Osteocyte (in vitro differentiated cells): ENCODE measurements at regions not wholly inside any gene's neighbourhood (a gene's known extent, or its start where the extent isn't known, plus 50 kb on each side); places are given as distances from the start of the nearest gene placed in this dataset.

Experiments
- DNase-seq: peaks from one replicate; pipeline ENCODE4 v3.0.0; 2021; ENCODE audit warnings: mixed read lengths; ENCODE audit not compliant: unreplicated experiment; ENCODE audit errors: extremely low spot score
- H3K27ac Mint-ChIP-seq: one replicate; pipeline ENCODE4 v1.8.0; 2021; ENCODE audit warnings: mild to moderate bottlenecking, mixed read lengths; ENCODE audit not compliant: unreplicated experiment
- H3K27me3 Mint-ChIP-seq: one replicate; pipeline ENCODE4 v1.8.0; 2021; ENCODE audit warnings: mixed read lengths; ENCODE audit not compliant: unreplicated experiment
- H3K36me3 Mint-ChIP-seq: one replicate; pipeline ENCODE4 v1.8.0; 2021; ENCODE audit warnings: mixed read lengths; ENCODE audit not compliant: unreplicated experiment
- H3K4me1 Mint-ChIP-seq: one replicate; pipeline ENCODE4 v1.8.0; 2021; ENCODE audit warnings: mixed read lengths; ENCODE audit not compliant: unreplicated experiment
- H3K4me3 Mint-ChIP-seq: one replicate; pipeline ENCODE4 v1.8.0; 2021; ENCODE audit warnings: mild to moderate bottlenecking, moderate library complexity, mixed read lengths; ENCODE audit not compliant: unreplicated experiment
- H3K9me3 Mint-ChIP-seq: one replicate; pipeline ENCODE4 v1.8.0; 2021; ENCODE audit warnings: mixed read lengths; ENCODE audit not compliant: unreplicated experiment
- TF ChIP-seq, protein P1 (sequence below): fragments of 200-600 bp; sonication (generic); IDR thresholded peaks from 2 replicates; pipeline ENCODE4 v1.5.0; 2021; ENCODE audit warnings: antibody characterized with exemption, mild to moderate bottlenecking, moderate library complexity

DNA sequence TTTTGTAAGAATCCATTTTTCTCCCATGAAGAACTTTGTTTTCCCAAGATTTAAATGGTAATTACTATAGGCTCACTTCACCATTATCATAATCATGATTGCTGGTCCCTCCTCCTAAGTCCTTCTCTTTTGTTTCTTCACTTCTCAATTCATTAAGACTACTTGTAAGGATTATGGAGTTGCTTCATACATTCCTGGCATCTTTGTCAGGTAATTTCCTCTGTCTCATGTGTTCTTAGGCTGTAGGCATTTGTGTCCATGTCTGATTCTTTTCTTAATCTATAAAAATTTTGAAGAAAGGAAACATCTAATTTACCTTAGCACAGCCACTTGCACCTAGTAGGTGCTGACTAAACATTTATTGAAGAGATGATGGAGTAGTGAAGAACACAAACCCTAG lies 79.9 kb upstream of the SATB1 start:
- H3K27ac Mint-ChIP-seq = no peak overlapping the region
- no peaks in the 10 kb centered on the region for H3K36me3 Mint-ChIP-seq
- peaks cover 15% of the 10 kb centered on the region for H3K4me1 Mint-ChIP-seq
- TF ChIP-seq, protein P1, sequence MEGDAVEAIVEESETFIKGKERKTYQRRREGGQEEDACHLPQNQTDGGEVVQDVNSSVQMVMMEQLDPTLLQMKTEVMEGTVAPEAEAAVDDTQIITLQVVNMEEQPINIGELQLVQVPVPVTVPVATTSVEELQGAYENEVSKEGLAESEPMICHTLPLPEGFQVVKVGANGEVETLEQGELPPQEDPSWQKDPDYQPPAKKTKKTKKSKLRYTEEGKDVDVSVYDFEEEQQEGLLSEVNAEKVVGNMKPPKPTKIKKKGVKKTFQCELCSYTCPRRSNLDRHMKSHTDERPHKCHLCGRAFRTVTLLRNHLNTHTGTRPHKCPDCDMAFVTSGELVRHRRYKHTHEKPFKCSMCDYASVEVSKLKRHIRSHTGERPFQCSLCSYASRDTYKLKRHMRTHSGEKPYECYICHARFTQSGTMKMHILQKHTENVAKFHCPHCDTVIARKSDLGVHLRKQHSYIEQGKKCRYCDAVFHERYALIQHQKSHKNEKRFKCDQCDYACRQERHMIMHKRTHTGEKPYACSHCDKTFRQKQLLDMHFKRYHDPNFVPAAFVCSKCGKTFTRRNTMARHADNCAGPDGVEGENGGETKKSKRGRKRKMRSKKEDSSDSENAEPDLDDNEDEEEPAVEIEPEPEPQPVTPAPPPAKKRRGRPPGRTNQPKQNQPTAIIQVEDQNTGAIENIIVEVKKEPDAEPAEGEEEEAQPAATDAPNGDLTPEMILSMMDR = no peak
- DNase-seq = no peak
- no peaks in the 10 kb centered on the region for H3K9me3 Mint-ChIP-seq
- H3K27me3 Mint-ChIP-seq = peaks cover 3% of the 10 kb centered on the region
- H3K4me3 Mint-ChIP-seq = no peak overlapping the region

DNA sequence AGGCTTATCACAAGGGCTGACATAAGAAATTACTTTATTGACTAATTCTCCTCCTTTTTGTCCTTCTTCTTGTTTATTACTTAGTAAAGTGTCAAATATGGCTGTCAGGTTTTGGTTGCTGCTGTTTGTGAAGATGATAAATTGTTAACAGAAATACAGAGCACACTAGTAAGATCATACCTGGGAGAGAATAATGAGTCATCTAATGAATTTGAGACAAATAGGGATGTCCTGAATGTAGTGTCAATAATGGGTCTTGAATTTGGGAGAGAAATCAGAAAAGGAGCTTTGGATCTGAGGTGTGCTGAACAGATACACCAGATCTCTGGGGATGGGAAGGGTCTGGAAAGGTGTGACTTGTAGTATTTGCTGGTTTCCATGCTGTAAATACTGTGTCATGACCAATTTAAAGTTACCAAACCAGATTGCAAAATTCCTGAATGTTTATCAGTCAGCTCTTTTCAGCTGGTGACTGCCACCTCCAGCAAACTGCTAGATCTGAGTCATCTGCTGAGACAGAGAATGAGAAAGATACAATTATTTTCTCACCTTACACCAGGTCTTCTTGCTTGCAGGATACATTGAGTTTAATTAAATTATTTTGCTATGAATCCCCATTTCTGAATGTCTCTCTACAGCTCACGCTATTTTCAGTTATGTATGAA lies 76.7 kb upstream of the SATB1 start:
- Mint-ChIP-seq H3K4me3 (no peak overlapping the region), H3K27me3 (peaks cover 10% of the 10 kb centered on the region), H3K4me1 (peaks cover 15% of the 10 kb centered on the region), H3K27ac (peak overlapping the region; percentile 76), H3K36me3 (no peaks in the 10 kb centered on the region), H3K9me3 (no peaks in the 10 kb centered on the region)
- TF ChIP-seq, protein P1 = no peak
- DNase-seq = no peak

DNA sequence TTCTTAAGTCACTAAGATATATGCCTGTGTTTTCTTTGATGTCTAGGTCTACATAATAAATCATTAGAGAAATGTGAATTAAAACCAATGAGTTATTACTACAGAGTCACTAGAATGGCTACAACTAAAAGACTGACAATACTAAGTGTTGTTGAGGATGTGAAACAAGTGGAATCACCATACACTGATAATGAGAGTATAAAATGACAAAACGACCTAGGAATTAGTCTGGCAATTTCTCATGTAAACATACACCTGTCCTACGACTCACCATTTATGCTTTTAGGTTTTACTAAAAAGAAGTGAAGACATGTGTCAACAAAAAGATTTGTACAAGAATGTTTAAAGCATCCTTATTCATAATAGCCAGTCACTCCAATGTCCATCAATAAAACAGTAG lies 75.2 kb upstream of the SATB1 start:
- no peaks in the 10 kb centered on the region for H3K36me3 Mint-ChIP-seq
- TF ChIP-seq, protein P1 = no peak
- H3K27ac Mint-ChIP-seq = no peak overlapping the region

DNA sequence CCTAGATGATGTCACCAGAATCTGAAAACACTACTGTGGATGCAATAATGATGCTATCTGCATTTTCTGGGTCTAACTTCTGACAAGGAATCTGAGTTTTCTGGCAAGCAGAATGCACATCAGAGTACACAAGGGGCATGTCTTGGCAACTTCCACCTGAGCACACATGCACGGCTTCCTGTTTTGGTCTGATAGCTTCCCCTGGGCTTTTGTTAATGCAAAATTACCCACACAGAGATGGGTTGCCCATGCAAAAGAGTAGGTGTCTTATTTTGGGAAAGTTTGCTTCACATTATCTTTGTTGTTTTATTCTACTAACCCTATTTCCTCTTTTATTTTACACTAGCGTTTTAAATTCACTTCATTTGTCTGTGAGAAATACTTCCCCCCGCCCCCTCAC lies 74.2 kb upstream of the SATB1 start:
- TF ChIP-seq, protein P1 = no peak
- no peak for DNase-seq
- H3K4me1 Mint-ChIP-seq = peaks cover 15% of the 10 kb centered on the region
- no peak overlapping the region for H3K27ac Mint-ChIP-seq
- H3K4me3 Mint-ChIP-seq = no peak overlapping the region
- H3K27me3 Mint-ChIP-seq = peaks cover 8% of the 10 kb centered on the region
- no peaks in the 10 kb centered on the region for H3K9me3 Mint-ChIP-seq
- H3K36me3 Mint-ChIP-seq = no peaks in the 10 kb centered on the region

More for the DNA sequence above, 75.2 kb upstream of the SATB1 start:
- no peak for DNase-seq
- Mint-ChIP-seq H3K27me3 (peaks cover 7% of the 10 kb centered on the region), H3K9me3 (no peaks in the 10 kb centered on the region), H3K4me1 (peaks cover 15% of the 10 kb centered on the region), H3K4me3 (no peak overlapping the region)

DNA sequence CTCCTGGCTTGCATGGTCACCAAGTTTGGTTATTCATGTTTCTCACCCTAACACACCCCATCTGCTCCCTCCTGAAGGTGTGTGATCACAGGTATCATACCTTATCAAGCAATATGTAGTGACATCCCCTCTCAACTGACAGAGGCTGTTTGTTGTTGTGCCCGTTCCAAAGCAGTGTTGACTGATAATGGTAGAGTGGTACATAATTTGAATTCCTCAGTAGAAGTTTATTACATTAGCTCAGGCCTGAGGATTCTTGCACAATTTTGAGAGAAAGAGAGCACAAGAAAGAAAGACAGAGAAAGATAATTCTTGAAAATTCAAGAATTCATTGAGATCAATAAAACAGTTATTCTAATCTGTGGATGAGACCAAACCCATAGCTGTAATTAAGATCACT lies 69.1 kb upstream of the SATB1 start:
- H3K36me3 Mint-ChIP-seq = no peaks in the 10 kb centered on the region
- H3K4me1 Mint-ChIP-seq = no peaks in the 10 kb centered on the region
- peaks cover 13% of the 10 kb centered on the region for H3K27me3 Mint-ChIP-seq
- no peak overlapping the region for H3K27ac Mint-ChIP-seq
- TF ChIP-seq, protein P1 = no peak
- no peak overlapping the region for H3K4me3 Mint-ChIP-seq
- H3K9me3 Mint-ChIP-seq = no peaks in the 10 kb centered on the region
- no peak for DNase-seq
